Natural killer cell (primary cell): ENCODE measurements at regions not wholly inside any gene's neighbourhood (a gene's known extent, or its start where the extent isn't known, plus 50 kb on each side); places are given as distances from the start of the nearest gene placed in this dataset.

ENCODE experiments used
- ATAC-seq, 3 donors: fragments of 150-1000 bp in 2 of 3; fragments of 200-7000 bp in 1 of 3; cut with Tn5 transposase; 1 replicate in 1 of 3; 2 replicates in 2 of 3; pipeline ENCODE4 v1.10.0; 2021; ENCODE audit warnings: mild to moderate bottlenecking in 2 of 3, moderate library complexity in 2 of 3
- DNase-seq, 2 donors: peaks; one replicate each; pipeline versions ENCODE4 v3.0.0 to v3.0.0-alpha.2; 2013 to 2021; ENCODE audit warnings: mixed read lengths in 1 of 2
- H3K27ac ChIP-seq: one replicate; pipeline ENCODE4 v1.5.1; 2013; ENCODE audit warnings: mild to moderate bottlenecking, low read length
- H3K27me3 ChIP-seq: one replicate; pipeline ENCODE4 v1.6.1; 2013; ENCODE audit warnings: low read length; ENCODE audit not compliant: control insufficient read depth, insufficient read depth
- H3K36me3 ChIP-seq: one replicate; pipeline ENCODE4 v1.6.1; 2013; ENCODE audit warnings: low read length; ENCODE audit not compliant: control insufficient read depth, insufficient read depth
- H3K4me1 ChIP-seq: one replicate; pipeline ENCODE4 v1.6.1; 2013; ENCODE audit warnings: low read length; ENCODE audit not compliant: control insufficient read depth, insufficient read depth
- H3K4me3 ChIP-seq: one replicate; pipeline ENCODE4 v1.5.1; 2013; ENCODE audit warnings: low read length
- H3K9me3 ChIP-seq: one replicate; pipeline ENCODE4 v1.6.1; 2013; ENCODE audit warnings: low read length; ENCODE audit not compliant: control insufficient read depth, insufficient read depth
- H3K27ac Mint-ChIP-seq, 2 donors: one replicate each; pipeline ENCODE4 v1.8.0; 2022; ENCODE audit warnings: mild to moderate bottlenecking in 2 of 2, mixed read lengths in 2 of 2, moderate library complexity in 1 of 2
- H3K27me3 Mint-ChIP-seq, 2 donors: one replicate each; pipeline ENCODE4 v1.8.0; 2022; ENCODE audit warnings: low read depth in 2 of 2, mixed read lengths in 2 of 2
- H3K36me3 Mint-ChIP-seq: one replicate; pipeline ENCODE4 v1.8.0; 2022; ENCODE audit warnings: mixed read lengths
- H3K4me1 Mint-ChIP-seq, 2 donors: one replicate each; pipeline ENCODE4 v1.8.0; 2022; ENCODE audit warnings: mixed read lengths in 2 of 2
- H3K4me3 Mint-ChIP-seq: one replicate; pipeline ENCODE4 v1.8.0; 2022; ENCODE audit warnings: mild to moderate bottlenecking, moderate library complexity, mixed read lengths
- H3K9me3 Mint-ChIP-seq, 2 donors: one replicate each; pipeline ENCODE4 v1.8.0; 2022; ENCODE audit warnings: mixed read lengths in 2 of 2
- WGBS: methylation state at CpG from one replicate; pipeline ENCODE4 v1.1.7; 2013; ENCODE audit warnings: missing lambda C conversion rate; ENCODE audit not compliant: insufficient coverage; 5-methylcytosine and 5-hydroxymethylcytosine counted together
- intact Hi-C: fragments of 100-400 bp; cut with micrococcal nuclease; formaldehyde crosslinking; loops from one replicate; pipeline ENCODE4 v1.14.2; 2022
- TF ChIP-seq, protein P1 (sequence below): fragments of 200-600 bp; IDR thresholded peaks from one replicate; pipeline ENCODE4 v1.8.0; 2022; ENCODE audit warnings: antibody characterized with exemption

DNA sequence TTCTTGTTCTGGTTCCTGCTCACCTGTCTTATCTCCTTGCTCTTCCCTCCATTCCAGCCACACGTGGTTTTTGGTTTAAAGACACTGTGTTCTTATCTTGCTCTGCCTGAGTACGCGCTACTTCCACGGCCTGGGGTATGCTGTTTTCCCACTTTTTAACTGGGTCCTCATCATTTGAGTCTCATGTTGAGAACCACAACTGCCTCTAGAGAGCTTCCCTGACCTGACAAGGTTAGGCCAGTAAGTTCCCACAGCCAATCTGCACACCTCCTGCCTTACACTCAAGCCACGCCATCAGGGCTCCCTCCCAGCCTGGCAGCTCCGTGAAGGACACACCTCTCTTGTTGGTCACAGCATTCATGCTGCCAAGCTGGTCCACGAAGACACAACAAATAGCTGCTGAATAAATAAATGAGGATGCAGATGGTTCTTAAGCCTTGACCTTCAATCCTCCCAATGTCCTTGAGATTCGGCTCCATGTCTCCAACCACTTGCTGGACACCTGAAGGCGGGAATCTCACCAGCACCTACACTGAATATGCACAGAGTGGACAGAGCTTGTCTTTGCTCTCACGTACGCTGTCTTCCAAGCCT lies 201.7 kb upstream of the KLF14 start:
- no peaks in the 10 kb centered on the region for H3K9me3 Mint-ChIP-seq
- Histone ChIP-seq H3K36me3 (no peaks in the 10 kb centered on the region), H3K9me3 (no peaks in the 10 kb centered on the region), H3K27ac (no peak overlapping the region), H3K27me3 (no peaks in the 10 kb centered on the region), H3K4me1 (peaks cover 5% of the 10 kb centered on the region), H3K4me3 (no peak overlapping the region)
- H3K27ac Mint-ChIP-seq: peak overlapping the region; percentile 56 to 70
- intact Hi-C loops: no loop called here
- H3K36me3 Mint-ChIP-seq: no peaks in the 10 kb centered on the region
- no peak for DNase-seq
- H3K4me1 Mint-ChIP-seq: peaks cover 69 to 76% of the 10 kb centered on the region in 2 donors
- H3K27me3 Mint-ChIP-seq: no peaks in the 10 kb centered on the region
- TF ChIP-seq, protein P1, sequence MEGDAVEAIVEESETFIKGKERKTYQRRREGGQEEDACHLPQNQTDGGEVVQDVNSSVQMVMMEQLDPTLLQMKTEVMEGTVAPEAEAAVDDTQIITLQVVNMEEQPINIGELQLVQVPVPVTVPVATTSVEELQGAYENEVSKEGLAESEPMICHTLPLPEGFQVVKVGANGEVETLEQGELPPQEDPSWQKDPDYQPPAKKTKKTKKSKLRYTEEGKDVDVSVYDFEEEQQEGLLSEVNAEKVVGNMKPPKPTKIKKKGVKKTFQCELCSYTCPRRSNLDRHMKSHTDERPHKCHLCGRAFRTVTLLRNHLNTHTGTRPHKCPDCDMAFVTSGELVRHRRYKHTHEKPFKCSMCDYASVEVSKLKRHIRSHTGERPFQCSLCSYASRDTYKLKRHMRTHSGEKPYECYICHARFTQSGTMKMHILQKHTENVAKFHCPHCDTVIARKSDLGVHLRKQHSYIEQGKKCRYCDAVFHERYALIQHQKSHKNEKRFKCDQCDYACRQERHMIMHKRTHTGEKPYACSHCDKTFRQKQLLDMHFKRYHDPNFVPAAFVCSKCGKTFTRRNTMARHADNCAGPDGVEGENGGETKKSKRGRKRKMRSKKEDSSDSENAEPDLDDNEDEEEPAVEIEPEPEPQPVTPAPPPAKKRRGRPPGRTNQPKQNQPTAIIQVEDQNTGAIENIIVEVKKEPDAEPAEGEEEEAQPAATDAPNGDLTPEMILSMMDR: no peak
- 91% methylated on average over 11 of the region's 11 CpGs for WGBS
- no peak for ATAC-seq
- H3K4me3 Mint-ChIP-seq: peak overlapping the region; percentile 1

DNA sequence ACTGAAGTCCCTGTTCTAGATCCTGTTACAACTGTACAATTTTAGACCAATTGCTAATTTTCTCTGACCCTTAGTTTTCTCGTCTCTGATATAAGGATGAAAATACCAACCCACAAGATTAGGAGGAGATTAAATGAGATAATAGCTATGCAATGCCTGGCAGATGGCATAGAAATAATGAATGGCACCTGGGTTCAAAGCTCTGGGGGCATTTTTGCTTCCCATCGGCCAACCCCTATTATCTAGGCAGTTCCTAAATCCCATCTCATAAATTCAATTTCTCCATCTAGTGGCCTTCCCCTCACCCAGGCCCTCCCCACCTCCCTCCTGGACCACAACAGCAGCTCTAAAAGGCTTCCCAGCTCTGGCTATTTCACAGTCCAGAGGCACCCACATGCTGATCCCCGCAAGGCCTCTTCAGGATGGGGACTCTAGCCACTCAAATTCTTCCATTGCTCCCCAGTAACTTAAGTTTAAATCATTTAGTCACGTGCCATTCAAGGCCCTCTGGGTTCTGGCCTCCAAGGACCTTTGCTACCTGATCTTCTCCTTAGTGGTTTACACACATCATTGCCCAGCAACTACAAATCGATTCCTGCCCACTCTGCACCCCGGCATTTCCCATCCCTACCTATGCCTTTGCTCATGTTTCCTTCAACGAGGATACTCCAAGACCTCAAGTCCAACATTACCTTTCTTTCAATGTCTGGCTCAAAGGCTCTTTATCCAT lies 202.4 kb upstream of the KLF14 start:
- ATAC-seq (no peak), DNase-seq (no peak)
- H3K4me1 ChIP-seq: peaks cover 5% of the 10 kb centered on the region
- no peak overlapping the region for H3K27ac ChIP-seq
- intact Hi-C loops: no loop called here
- no peaks in the 10 kb centered on the region for H3K36me3 ChIP-seq
- H3K9me3 ChIP-seq: no peaks in the 10 kb centered on the region
- H3K4me3 Mint-ChIP-seq: no peak overlapping the region
- WGBS: 95% methylated on average over 6 of the region's 7 CpGs
- no peaks in the 10 kb centered on the region for H3K27me3 Mint-ChIP-seq
- no peaks in the 10 kb centered on the region for H3K9me3 Mint-ChIP-seq
- peak overlapping the region; percentile 56 to 70 for H3K27ac Mint-ChIP-seq
- no peak overlapping the region for H3K4me3 ChIP-seq
- no peaks in the 10 kb centered on the region for H3K36me3 Mint-ChIP-seq
- TF ChIP-seq, protein P1: no peak
- peaks cover 75 to 81% of the 10 kb centered on the region in 2 donors for H3K4me1 Mint-ChIP-seq
- H3K27me3 ChIP-seq: no peaks in the 10 kb centered on the region

DNA sequence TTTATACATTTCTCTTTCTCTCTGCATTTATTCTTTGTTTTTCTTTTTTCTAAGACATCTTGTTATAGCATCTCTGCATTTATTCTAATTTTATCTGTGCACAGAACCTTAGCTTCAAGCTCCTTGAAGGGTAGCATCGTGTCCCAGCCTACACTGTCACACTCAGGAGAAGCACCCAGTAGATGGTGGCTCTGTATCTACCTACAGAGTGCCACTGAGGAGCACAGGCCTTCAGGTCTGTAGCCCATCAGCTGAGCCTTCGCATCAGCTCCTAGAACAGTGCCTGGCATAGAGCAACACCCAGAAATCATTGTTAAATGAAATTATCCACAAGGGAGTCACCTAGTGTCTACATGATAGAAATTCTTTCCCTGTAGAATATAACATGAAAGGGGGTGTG lies 203.0 kb upstream of the KLF14 start:
- no peak for DNase-seq
- Histone ChIP-seq H3K27me3 (no peaks in the 10 kb centered on the region), H3K4me3 (no peak overlapping the region), H3K9me3 (no peaks in the 10 kb centered on the region), H3K27ac (no peak overlapping the region), H3K36me3 (no peaks in the 10 kb centered on the region), H3K4me1 (peaks cover 5% of the 10 kb centered on the region)
- no peak overlapping the region for H3K4me3 Mint-ChIP-seq
- TF ChIP-seq, protein P1: no peak
- intact Hi-C loops: no loop called here
- H3K4me1 Mint-ChIP-seq: peaks cover 81 to 82% of the 10 kb centered on the region in 2 donors
- H3K9me3 Mint-ChIP-seq: no peaks in the 10 kb centered on the region
- no peaks in the 10 kb centered on the region for H3K36me3 Mint-ChIP-seq
- ATAC-seq: no peak
- WGBS: 92% methylated on average over 1 of the region's 2 CpGs
- H3K27ac Mint-ChIP-seq: peak overlapping the region; percentile 9 to 70
- no peaks in the 10 kb centered on the region for H3K27me3 Mint-ChIP-seq
